Osteoblast (primary cell): ENCODE measurements at regions not wholly inside any gene's neighbourhood (a gene's known extent, or its start where the extent isn't known, plus 50 kb on each side); places are given as distances from the start of the nearest gene placed in this dataset.

ENCODE experiments used
- DNase-seq: peaks from one replicate; pipeline ENCODE4 v3.0.0; 2011; ENCODE audit warnings: low spot score, mixed read lengths; ENCODE audit not compliant: insufficient read length; ENCODE audit errors: missing footprints
- H2AFZ ChIP-seq: 2 replicates; pipeline ENCODE4 v1.6.0; 2011; ENCODE audit warnings: mild to moderate bottlenecking, low read length
- H3K27ac ChIP-seq: 2 replicates; pipeline ENCODE4 v1.5.1; 2011; ENCODE audit warnings: mild to moderate bottlenecking, low read depth, low read length, moderate library complexity
- H3K27me3 ChIP-seq: 2 replicates; pipeline ENCODE4 v1.6.0; 2012; ENCODE audit warnings: mild to moderate bottlenecking, control low read depth, inconsistent platforms, low read length, moderate library complexity; ENCODE audit not compliant: insufficient read depth
- H3K36me3 ChIP-seq: 2 replicates; pipeline ENCODE4 v1.5.1; 2011; ENCODE audit warnings: mild to moderate bottlenecking, low read length, control low read depth, moderate library complexity; ENCODE audit not compliant: insufficient read depth
- H3K4me1 ChIP-seq: 2 replicates; pipeline ENCODE4 v1.5.1; 2011; ENCODE audit warnings: mild to moderate bottlenecking, low read length, control low read depth, moderate library complexity; ENCODE audit not compliant: insufficient read depth
- H3K4me2 ChIP-seq: 2 replicates; pipeline ENCODE4 v1.6.0; 2011; ENCODE audit warnings: mild to moderate bottlenecking, low read length; ENCODE audit not compliant: insufficient read depth
- H3K4me3 ChIP-seq: fragments of 200-600 bp; sonication (generic); 3 replicates; pipeline ENCODE4 v1.5.1; 2012; ENCODE audit warnings: mild to moderate bottlenecking, low read length, inconsistent platforms; ENCODE audit not compliant: insufficient read depth
- H3K79me2 ChIP-seq: 2 replicates; pipeline ENCODE4 v1.6.0; 2012; ENCODE audit warnings: mild to moderate bottlenecking, low read length, control low read depth, inconsistent platforms; ENCODE audit not compliant: insufficient read depth
- H3K9me3 ChIP-seq: 2 replicates; pipeline ENCODE4 v1.5.1; 2011; ENCODE audit warnings: low read depth, low read length, control low read depth
- H4K20me1 ChIP-seq: 2 replicates; pipeline ENCODE4 v1.6.0; 2012; ENCODE audit warnings: mild to moderate bottlenecking, low read length, control low read depth; ENCODE audit not compliant: insufficient read depth
- CTCF ChIP-seq: IDR thresholded peaks from 2 replicates; pipeline ENCODE4 v1.5.1; 2011; ENCODE audit warnings: mild to moderate bottlenecking, low read depth, low read length, moderate library complexity; ENCODE audit errors: extremely low read depth

GRCh38 chr18:39913672-39914366 is 2041.2 kb upstream of the PIK3C3 start:
- Histone ChIP-seq H3K27ac (no peak overlapping the region), H3K4me2 (no peak overlapping the region), H3K4me3 (no peak overlapping the region), H2AFZ (no peak overlapping the region), H3K79me2 (no peaks in the 10 kb centered on the region), H4K20me1 (no peaks in the 10 kb centered on the region), H3K4me1 (no peaks in the 10 kb centered on the region), H3K36me3 (no peaks in the 10 kb centered on the region), H3K9me3 (no peaks in the 10 kb centered on the region), H3K27me3 (no peaks in the 10 kb centered on the region)
- no peak for DNase-seq
- no peak for TF ChIP-seq CTCF

GRCh38 chr18:39911716-39912115 is 2043.3 kb upstream of the PIK3C3 start:
- Histone ChIP-seq H3K4me2 (no peak overlapping the region), H3K9me3 (no peaks in the 10 kb centered on the region), H3K27me3 (no peaks in the 10 kb centered on the region), H3K36me3 (no peaks in the 10 kb centered on the region), H3K4me3 (no peak overlapping the region), H2AFZ (no peak overlapping the region), H3K79me2 (no peaks in the 10 kb centered on the region), H4K20me1 (no peaks in the 10 kb centered on the region), H3K4me1 (no peaks in the 10 kb centered on the region), H3K27ac (no peak overlapping the region)
- no peak for TF ChIP-seq CTCF
- DNase-seq = no peak

- H3K4me2 ChIP-seq = no peak overlapping the region
- TF ChIP-seq CTCF = no peak
- peaks cover 5% of the 10 kb centered on the region for H3K9me3 ChIP-seq
- no peak overlapping the region for H3K4me3 ChIP-seq
- no peaks in the 10 kb centered on the region for H3K27me3 ChIP-seq
- no peaks in the 10 kb centered on the region for H4K20me1 ChIP-seq
- H3K36me3 ChIP-seq = no peaks in the 10 kb centered on the region
- no peak overlapping the region for H2AFZ ChIP-seq
- H3K79me2 ChIP-seq = no peaks in the 10 kb centered on the region
- H3K27ac ChIP-seq = no peak overlapping the region
- no peaks in the 10 kb centered on the region for H3K4me1 ChIP-seq
- no peak for DNase-seq
These were observed 2045.3 kb upstream of the PIK3C3 start for GRCh38 chr18:39909706-39910105.

GRCh38 chr18:39886136-39886535 is 2068.9 kb upstream of the PIK3C3 start:
- Histone ChIP-seq H3K9me3 (no peaks in the 10 kb centered on the region), H3K27me3 (no peaks in the 10 kb centered on the region), H4K20me1 (no peaks in the 10 kb centered on the region), H3K4me1 (no peaks in the 10 kb centered on the region), H3K4me2 (no peak overlapping the region), H3K36me3 (no peaks in the 10 kb centered on the region), H2AFZ (no peak overlapping the region), H3K79me2 (no peaks in the 10 kb centered on the region), H3K4me3 (no peak overlapping the region), H3K27ac (no peak overlapping the region)
- TF ChIP-seq CTCF = no peak
- DNase-seq = no peak
